OCI-LY1 (cell line): ENCODE measurements at regions not wholly inside any gene's neighbourhood (a gene's known extent, or its start where the extent isn't known, plus 50 kb on each side); places are given as distances from the start of the nearest gene placed in this dataset.

Experiments
- H2AFZ ChIP-seq: fragments of 200-600 bp; sonication (generic), shearing (Covaris generic); 2 replicates; pipeline ENCODE4 v1.6.0; 2014; ENCODE audit warnings: antibody characterized with exemption, mild to moderate bottlenecking, low read length
- H3F3A ChIP-seq: fragments of 200-600 bp; sonication (generic), shearing (Covaris generic); 2 replicates; pipeline ENCODE4 v1.6.0; 2014; ENCODE audit warnings: mild to moderate bottlenecking, antibody characterized with exemption, low read length, moderate library complexity; ENCODE audit not compliant: insufficient read depth
- H3K27ac ChIP-seq: fragments of 200-600 bp; sonication (generic); 2 replicates; pipeline ENCODE4 v1.5.1; 2014; ENCODE audit warnings: low read length, mixed run types, mild to moderate bottlenecking, low read depth; ENCODE audit not compliant: poor library complexity, severe bottlenecking
- H3K27me3 ChIP-seq: fragments of 200-600 bp; sonication (generic); 2 replicates; pipeline ENCODE4 v1.6.0; 2014; ENCODE audit warnings: antibody characterized with exemption, mild to moderate bottlenecking, low read length, moderate library complexity; ENCODE audit not compliant: insufficient read depth
- H3K36me3 ChIP-seq: fragments of 200-600 bp; sonication (generic); 2 replicates; pipeline ENCODE4 v1.6.1; 2014; ENCODE audit warnings: mild to moderate bottlenecking, antibody characterized with exemption, low read length, moderate library complexity, mixed read lengths; ENCODE audit not compliant: insufficient read depth
- H3K4me1 ChIP-seq: fragments of 200-600 bp; sonication (generic); 2 replicates; pipeline ENCODE4 v1.5.1; 2014; ENCODE audit warnings: mild to moderate bottlenecking, low read length, moderate library complexity; ENCODE audit not compliant: insufficient read depth, severe bottlenecking
- H3K4me2 ChIP-seq: fragments of 200-600 bp; sonication (generic), shearing (Covaris generic); 2 replicates; pipeline ENCODE4 v1.6.1; 2014; ENCODE audit warnings: low read length
- H3K4me3 ChIP-seq: fragments of 200-600 bp; sonication (generic); 2 replicates; pipeline ENCODE4 v1.5.1; 2014; ENCODE audit warnings: low read length, low read depth, mild to moderate bottlenecking, mixed read lengths; ENCODE audit not compliant: poor library complexity, severe bottlenecking
- H3K79me2 ChIP-seq: fragments of 200-600 bp; shearing (Covaris generic); 2 replicates; pipeline ENCODE4 v1.6.1; 2016; ENCODE audit warnings: mixed run types, low read length, mixed read lengths; ENCODE audit not compliant: insufficient read depth
- H3K9ac ChIP-seq: fragments of 200-600 bp; sonication (generic), shearing (Covaris generic); 2 replicates; pipeline ENCODE4 v1.6.1; 2014; ENCODE audit warnings: mild to moderate bottlenecking, low read length, mixed read lengths
- H3K9me2 ChIP-seq: fragments of 200-600 bp; sonication (generic), shearing (Covaris generic); 2 replicates; pipeline ENCODE4 v1.6.1; 2014; ENCODE audit warnings: low read depth, mild to moderate bottlenecking, low read length, mixed read lengths
- H3K9me3 ChIP-seq: fragments of 200-600 bp; shearing (Covaris generic); 2 replicates; pipeline ENCODE4 v1.6.1; 2014; ENCODE audit warnings: low read length, mixed read lengths
- H4K20me1 ChIP-seq: fragments of 200-600 bp; sonication (generic), shearing (Covaris generic); 2 replicates; pipeline ENCODE4 v1.6.0; 2016; ENCODE audit warnings: mild to moderate bottlenecking, low read length; ENCODE audit not compliant: insufficient read depth
- EZH2 ChIP-seq: fragments of 200-600 bp; sonication (generic), shearing (Covaris generic); IDR thresholded peaks from 2 replicates; pipeline ENCODE4 v1.8.0; 2017; ENCODE audit warnings: borderline replicate concordance, mixed run types, mild to moderate bottlenecking, antibody characterized with exemption, low read length, moderate library complexity, mixed read lengths
- TF ChIP-seq, protein P1 (sequence below): fragments of 200-600 bp; sonication (generic), shearing (Covaris generic); IDR thresholded peaks from 2 replicates; pipeline ENCODE4 v1.5.1; 2017; ENCODE audit warnings: mild to moderate bottlenecking, antibody characterized with exemption, low read length, moderate library complexity, mixed read lengths

DNA sequence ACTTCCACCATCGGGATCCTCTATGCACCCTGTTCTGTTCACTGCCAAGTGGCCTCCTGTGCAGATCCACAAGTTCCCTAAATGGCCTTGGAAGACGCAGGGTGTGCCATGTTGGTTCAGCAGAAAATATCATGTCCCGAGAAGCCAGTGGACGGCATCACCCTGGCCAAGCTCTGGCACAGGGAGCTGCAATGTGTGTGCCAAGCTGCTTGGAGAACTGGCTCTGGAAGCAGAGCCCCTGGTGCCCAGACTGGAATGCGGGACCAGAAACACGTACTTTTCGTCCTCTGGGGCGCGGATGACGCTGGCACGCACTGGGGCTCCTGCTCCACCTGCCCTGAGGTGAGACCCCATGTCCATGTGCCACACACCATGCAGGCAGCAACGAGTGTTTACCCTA, 124.7 kb upstream of the CARD11 start:
- Histone ChIP-seq H3K27me3 (peaks cover 4% of the 10 kb centered on the region; the same call in 1 of the 2 replicates), H3K27ac (no peak overlapping the region), H3K9me3 (no peaks in the 10 kb centered on the region), H2AFZ (no peak overlapping the region), H3K4me3 (no peak overlapping the region), H3K4me1 (no peaks in the 10 kb centered on the region), H4K20me1 (no peaks in the 10 kb centered on the region), H3K9me2 (no peaks in the 10 kb centered on the region), H3K36me3 (no peaks in the 10 kb centered on the region), H3F3A (no peaks in the 10 kb centered on the region), H3K4me2 (no peak overlapping the region), H3K9ac (no peak overlapping the region), H3K79me2 (no peaks in the 10 kb centered on the region)
- TF ChIP-seq EZH2, result no peak
- TF ChIP-seq, protein P1, sequence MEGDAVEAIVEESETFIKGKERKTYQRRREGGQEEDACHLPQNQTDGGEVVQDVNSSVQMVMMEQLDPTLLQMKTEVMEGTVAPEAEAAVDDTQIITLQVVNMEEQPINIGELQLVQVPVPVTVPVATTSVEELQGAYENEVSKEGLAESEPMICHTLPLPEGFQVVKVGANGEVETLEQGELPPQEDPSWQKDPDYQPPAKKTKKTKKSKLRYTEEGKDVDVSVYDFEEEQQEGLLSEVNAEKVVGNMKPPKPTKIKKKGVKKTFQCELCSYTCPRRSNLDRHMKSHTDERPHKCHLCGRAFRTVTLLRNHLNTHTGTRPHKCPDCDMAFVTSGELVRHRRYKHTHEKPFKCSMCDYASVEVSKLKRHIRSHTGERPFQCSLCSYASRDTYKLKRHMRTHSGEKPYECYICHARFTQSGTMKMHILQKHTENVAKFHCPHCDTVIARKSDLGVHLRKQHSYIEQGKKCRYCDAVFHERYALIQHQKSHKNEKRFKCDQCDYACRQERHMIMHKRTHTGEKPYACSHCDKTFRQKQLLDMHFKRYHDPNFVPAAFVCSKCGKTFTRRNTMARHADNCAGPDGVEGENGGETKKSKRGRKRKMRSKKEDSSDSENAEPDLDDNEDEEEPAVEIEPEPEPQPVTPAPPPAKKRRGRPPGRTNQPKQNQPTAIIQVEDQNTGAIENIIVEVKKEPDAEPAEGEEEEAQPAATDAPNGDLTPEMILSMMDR, result no peak

DNA sequence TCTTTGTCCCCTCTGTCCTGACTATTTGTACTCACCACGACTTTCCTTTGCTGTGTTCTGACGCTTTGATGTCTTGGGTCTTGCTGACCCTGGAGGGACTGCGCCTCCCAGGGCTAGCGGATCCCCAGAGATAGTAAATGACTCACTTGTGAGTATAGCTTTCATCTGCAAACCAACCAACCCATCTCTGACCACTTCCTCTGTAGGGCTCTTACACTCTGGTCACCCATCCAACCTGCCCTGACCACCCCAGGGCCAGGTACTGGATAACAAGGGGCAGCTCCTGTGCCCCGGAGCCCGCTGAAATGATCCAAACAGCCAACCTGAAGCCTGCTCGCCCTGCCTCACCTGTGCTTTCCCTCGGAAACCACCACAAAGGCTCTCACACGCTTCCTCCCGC, 125.2 kb upstream of the CARD11 start:
- H3K9ac ChIP-seq, result no peak overlapping the region
- no peak overlapping the region for H3K4me2 ChIP-seq
- no peak for TF ChIP-seq EZH2
- TF ChIP-seq, protein P1, result no peak
- H3K9me3 ChIP-seq, result no peaks in the 10 kb centered on the region
- H3K9me2 ChIP-seq, result no peaks in the 10 kb centered on the region
- H3F3A ChIP-seq, result no peaks in the 10 kb centered on the region
- H4K20me1 ChIP-seq, result no peaks in the 10 kb centered on the region
- H3K4me3 ChIP-seq, result no peak overlapping the region
- no peaks in the 10 kb centered on the region for H3K36me3 ChIP-seq
- no peaks in the 10 kb centered on the region for H3K79me2 ChIP-seq
- H3K27me3 ChIP-seq, result peaks cover 4% of the 10 kb centered on the region; the same call in 1 of the 2 replicates
- H2AFZ ChIP-seq, result no peak overlapping the region
- no peaks in the 10 kb centered on the region for H3K4me1 ChIP-seq
- H3K27ac ChIP-seq, result no peak overlapping the region

DNA sequence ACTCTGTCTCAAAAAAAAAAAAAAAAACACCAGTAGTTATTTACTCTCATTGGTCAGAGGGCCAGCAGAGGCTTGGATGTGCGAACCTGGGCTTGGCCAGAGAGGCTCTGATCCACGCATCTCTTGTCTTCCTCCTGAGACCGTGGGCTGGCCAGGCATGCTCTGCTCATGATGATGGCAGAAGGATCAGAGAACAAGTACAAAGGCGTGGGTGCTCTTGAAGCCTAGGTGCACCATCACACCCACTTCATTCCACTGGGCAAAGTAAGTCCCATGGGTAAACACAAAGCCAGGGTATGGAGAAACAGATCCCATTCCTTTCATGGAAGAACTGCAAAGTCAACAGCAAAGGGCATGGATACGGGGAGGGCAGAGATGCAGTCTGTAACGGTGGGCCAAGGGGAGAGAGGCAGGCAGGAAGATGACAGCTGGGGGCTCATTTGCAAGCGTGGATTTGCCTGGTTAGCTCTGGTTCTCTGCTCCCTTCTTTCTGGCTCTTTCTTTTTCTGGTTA, 128.2 kb upstream of the SDK1 start:
- peaks cover 14% of the 10 kb centered on the region; the same call in 1 of the 2 replicates for H3K27me3 ChIP-seq
- no peaks in the 10 kb centered on the region for H3K36me3 ChIP-seq
- H3K9me3 ChIP-seq, result no peaks in the 10 kb centered on the region
- H3K79me2 ChIP-seq, result no peaks in the 10 kb centered on the region
- no peak overlapping the region for H3K27ac ChIP-seq
- TF ChIP-seq, protein P1, result no peak
- no peak for TF ChIP-seq EZH2
- H3K4me2 ChIP-seq, result no peak overlapping the region
- H3K4me3 ChIP-seq, result no peak overlapping the region
- no peaks in the 10 kb centered on the region for H4K20me1 ChIP-seq
- H3K9me2 ChIP-seq, result no peaks in the 10 kb centered on the region
- H3K4me1 ChIP-seq, result no peaks in the 10 kb centered on the region
- no peak overlapping the region for H3K9ac ChIP-seq
- no peaks in the 10 kb centered on the region for H3F3A ChIP-seq
- no peak overlapping the region for H2AFZ ChIP-seq
